IPS DF 4.7 (cell line): ENCODE measurements at regions not wholly inside any gene's neighbourhood (a gene's known extent, or its start where the extent isn't known, plus 50 kb on each side); places are given as distances from the start of the nearest gene placed in this dataset.
A peak's percentile ranks its signal among the peaks of the same experiment; 100 is the strongest.
"Not testable (repeated sequence)": the region's sequence is repeated elsewhere in the genome, so short reads cannot be mapped to it uniquely, and the experiment has no call there.

Experiments used
- DNase-seq: peaks from one replicate; pipeline ENCODE4 v3.0.0-alpha.2; 2013; ENCODE audit warnings: low spot score; ENCODE audit errors: extremely low read depth

DNA sequence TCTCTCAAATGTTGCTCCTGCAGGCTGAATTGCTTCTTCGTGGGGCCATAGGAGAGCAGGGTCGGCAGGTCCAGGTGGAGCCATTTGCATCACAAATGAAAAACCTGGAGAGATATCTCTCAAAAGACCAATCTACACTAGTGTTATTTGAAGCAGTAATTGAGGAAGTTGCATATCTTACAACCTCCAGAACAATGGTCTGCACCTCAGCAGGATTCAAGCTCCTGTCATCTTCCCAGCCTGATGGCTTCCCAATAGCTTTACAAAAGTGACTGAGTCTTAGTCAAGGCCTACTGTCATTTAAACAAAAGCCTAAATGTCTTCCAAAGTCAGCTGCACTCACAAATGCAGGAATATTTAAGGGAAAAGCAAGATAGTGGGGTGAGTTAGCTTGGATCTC is 1584.5 kb downstream of the NLGN4Y start:
- no peak for DNase-seq

DNA sequence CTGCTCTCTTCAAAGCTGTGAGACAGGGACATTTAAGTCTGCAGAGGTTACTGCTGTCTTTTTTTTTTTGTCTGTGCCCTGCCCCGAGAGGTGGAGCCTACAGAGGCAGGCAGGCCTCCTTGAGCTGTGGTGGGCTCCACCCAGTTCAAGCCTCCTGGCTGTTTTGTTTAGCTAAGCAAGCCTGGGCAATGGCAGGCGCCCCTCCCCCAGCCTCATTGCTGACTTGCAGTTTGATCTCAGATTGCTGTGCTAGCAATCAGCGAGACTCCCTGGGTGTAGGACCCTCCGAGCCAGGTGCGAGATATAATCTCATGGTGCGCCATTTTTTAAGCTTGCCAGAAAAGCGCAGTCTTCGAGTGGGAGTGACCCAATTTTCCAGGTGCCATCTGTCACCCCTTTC is 1595.8 kb downstream of the NLGN4Y start:
- not testable (repeated sequence) for DNase-seq

DNA sequence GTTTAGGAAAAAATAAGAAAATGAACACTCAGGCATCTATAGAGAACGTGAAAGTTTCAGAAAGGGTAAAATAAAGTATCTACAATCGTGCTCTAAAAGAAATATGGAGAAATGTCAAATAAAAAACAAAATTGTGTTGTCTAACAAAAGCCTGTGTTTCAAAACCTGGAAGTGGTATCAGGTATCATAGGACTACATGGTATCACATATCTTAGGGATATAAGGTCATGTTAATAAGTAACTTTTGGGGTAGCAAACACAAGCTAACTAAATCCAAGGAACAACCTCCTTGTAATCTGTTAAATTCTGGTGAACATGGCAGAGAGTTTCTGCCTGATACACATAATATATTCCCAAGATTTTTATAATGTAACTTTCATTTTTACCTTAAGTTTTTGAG is 1597.7 kb downstream of the NLGN4Y start:
- no peak for DNase-seq

DNA sequence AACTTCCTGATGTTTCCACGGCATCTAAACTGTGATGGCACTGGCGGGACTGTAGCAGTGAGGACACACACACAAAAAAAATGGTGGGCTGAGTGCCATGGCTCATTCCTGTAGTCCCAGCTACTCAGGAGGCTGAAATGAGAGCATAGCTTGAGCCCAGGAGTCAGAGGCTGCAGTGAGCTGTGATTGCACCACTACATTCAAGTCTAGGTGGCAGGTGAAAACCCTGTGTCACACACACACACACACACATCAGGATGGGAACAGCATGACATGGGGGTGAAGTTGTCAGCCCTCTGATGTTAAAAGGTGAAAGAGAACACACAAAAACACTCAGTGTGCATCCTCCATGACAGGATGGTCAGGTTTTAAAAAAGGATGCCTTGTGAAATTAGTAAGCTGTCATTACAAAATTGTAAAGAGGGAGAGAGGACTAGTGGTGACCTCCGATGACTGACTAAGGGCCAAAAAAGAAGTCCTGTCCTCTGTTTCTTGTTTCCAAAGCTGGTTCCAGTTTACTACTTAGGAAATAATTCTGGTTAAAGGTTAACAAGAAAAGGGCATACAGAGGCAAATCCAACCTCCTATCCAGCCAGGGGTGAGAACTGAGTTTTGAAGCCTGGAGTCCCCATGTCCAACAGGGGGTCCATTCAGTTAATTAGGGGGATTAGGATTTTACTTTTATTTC is 1600.4 kb downstream of the NLGN4Y start:
- DNase-seq: no peak

DNA sequence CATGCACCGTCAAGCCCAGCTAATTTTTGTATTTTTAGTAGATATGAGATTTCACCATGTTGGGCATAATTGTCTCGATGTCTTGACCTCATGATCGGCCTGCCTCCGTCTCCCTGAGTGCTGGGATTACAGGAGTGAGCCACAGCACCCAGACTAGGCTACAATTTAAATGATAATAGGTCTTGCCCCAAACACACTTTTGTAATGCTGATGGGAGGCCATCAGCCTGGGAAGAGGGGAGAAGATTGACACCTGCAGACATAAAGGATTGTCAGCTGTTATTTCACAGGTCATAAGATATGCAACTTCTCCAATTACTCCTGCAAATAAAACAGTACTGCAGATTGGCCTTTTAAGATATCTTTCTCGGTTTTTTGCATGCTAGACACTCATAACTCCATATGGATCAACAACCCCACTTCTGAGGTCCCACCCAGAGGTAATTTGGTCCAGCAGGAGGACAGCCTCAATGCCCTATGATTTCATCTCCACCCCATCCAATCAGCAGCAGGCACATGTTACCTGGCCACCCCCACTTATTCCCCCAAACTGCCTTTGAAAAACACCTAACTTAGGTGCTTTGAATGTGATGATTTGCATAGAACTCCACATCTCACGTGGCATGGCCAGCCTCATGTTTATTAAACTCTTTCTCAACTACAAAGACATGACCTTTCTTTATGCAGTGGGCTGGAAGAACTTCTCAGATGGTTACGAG is 1612.4 kb downstream of the NLGN4Y start:
- DNase-seq: peak; percentile 16

DNA sequence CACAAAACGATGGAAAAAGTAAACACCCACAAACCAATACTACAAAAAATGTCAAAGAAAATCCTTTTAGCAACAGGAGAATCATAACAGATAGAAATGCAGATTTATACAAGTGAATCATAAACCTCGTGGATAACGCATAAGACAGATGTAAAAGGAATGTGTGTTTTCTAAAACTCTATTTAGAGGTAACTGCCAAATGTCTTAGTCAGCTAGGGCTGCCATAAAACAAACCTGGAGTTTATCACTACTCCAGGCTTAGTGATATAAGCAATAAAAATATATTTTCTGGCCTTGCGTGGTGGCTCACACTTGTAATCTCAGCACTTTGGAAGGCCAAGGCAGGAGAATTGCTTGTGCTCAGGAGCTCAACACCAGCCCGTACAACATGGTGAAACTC is 1633.5 kb downstream of the NLGN4Y start:
- no peak for DNase-seq

DNA sequence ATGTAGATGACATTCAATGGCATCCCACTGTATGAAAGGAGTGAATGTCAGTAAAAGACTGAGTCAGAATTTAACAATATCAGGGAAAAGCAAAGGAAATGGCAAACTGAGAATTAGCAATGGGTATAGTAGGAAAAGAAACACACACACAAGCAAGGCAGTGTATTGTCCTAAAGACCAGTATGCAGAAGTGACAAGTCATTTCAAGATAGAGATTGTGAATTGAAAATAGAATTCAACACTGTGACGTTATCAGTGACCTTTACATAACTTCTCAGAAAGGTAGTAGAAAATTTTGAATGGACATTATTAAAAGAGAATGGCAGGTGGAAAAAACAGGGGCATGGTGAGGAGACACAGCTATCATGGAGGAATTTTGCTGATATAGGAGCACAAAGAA is 1651.4 kb downstream of the NLGN4Y start:
- not testable (repeated sequence) for DNase-seq

DNA sequence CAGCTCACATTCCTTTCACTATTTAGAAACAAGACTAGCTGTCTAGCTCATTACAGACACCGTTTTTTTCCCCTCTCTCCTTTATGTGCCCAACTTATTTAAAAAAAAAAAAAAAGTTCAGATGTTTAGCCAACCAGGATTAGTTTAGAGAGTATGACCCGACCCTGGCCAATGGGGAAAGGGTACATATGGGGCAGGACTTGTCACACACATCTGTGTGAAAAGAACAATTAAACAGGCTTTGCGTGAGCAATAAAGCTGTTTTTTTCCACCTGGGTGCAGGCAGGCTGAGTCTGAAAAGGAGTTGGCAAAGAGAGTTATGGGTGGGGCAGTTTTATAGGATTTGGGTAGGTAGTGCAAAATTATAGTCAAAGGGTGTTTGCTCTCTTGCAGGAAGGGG is 1674.5 kb downstream of the CDY2B start:
- not testable (repeated sequence) for DNase-seq

DNA sequence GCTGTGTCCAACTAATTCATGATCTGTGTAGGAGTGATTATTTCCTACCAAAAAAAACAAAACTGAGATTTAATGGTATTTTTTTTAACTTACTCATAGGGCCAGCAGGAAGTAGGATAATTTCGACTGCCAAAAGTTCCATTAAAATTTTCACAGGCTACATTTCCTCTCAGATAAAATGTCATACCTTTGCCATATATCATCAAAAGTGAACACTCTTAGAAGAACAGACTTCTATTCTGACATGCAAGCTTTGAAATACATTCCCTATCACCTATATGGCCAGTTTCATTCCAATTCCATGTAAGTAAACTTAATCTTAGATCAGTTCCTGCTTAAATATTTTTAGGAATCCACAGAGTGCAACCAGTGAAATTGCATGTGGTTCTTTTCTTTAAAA is 1636.7 kb downstream of the CDY2B start:
- not testable (repeated sequence) for DNase-seq

DNA sequence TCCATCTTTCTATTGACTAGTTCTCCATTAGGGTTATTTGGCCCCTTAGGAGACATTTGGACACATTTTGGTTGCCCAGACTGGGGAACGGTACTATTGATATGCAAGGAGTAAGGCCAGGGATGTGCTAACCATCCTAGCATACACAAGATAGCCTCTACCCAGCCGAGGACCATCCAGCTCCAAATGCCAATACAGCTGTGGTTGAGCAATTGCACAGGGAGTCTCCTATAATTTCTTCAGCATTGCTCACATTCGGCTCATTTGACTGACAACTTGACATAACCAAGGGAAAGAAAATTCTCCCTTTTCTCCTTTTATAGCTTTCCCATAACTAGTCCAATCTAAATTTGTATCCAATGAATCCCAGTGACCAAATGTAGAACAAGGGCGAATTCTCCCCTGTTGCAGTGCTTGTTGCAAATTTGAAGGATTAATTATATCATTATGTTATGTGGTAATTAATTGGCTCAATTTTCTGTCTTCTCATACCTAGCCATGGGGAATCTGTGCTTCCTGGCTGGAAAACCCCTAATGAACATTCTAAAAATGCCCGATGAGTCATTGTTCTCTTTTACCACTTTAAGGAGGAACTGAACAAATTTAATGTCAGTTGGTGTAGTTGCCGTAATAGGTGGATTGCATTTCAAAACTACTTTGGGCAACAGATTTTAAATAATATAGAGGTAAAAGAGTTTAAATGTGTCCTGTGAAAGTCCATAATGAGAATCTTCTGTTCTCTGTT is 1625.3 kb downstream of the CDY2B start:
- DNase-seq: not testable (repeated sequence)

DNA sequence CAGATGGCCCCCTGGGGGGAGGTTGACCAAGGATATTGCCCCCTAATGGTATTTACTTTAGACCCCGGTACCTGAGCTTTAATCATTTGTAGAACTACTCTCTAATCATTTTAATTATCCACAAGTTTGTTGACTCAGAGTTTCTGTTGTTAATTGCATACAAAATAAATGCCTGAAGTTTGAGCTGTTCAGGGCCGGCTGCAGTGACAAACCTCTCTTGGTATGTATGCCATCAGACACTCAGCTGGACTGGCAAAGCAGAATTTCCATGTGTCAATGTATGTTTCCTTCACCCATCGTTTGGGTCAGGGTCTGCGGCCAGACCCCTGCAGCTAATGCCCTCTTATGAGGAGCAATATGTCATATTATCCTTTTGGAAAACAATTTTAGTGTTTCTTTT is 1624.2 kb downstream of the CDY2B start:
- not testable (repeated sequence) for DNase-seq
